ENCODE measurements at regions not wholly inside any gene's neighbourhood (a gene's known extent, or its start where the extent isn't known, plus 50 kb on each side); places are given as distances from the start of the nearest gene placed in this dataset.

- H3K9me3 ChIP-seq (ENCODE audit: low read depth, low read length, poor library complexity, severe bottlenecking), result no peaks in the 10 kb centered on the region
- BruUV-seq (replicated peaks), result no TSS peak
- POLR2A ChIA-PET (ENCODE audit: low non-redundant PET), result no interaction called here
- H3K4me1 ChIP-seq (ENCODE audit: insufficient read depth, low read length, poor library complexity, severe bottlenecking), result no peaks in the 10 kb centered on the region
- DNase-seq (ENCODE audit: low spot score), result no peak
- H3K27me3 ChIP-seq (replicated peaks; ENCODE audit: insufficient read depth, low read depth, low read length, poor library complexity), result no peaks in the 10 kb centered on the region
- no peaks in the 10 kb centered on the region for H3K36me3 ChIP-seq (ENCODE audit: insufficient read depth, low read length, poor library complexity, severe bottlenecking)
- H3K27ac ChIP-seq (ENCODE audit: low read depth, low read length, poor library complexity, severe bottlenecking), result no peak overlapping the region
- intact Hi-C loops (cut with micrococcal nuclease; ENCODE audit: unreplicated experiment), result no loop called here
- TF ChIP-seq EZH2 (IDR thresholded peaks at IDR 0.05; ENCODE audit: borderline replicate concordance, low read depth, low read length, poor library complexity, severe bottlenecking) (no peak), CTCF (conservative IDR thresholded peaks at IDR 0.05; ENCODE audit: low read depth, low read length) (no peak)
- H3K4me3 ChIP-seq (ENCODE audit: low read depth, low read length, poor library complexity, severe bottlenecking), result no peak overlapping the region
- CTCF ChIA-PET, result no interaction called here
These were observed 747.1 kb upstream of the ADGRB3 start for GRCh38 chr6:67887747-67888545.

GRCh38 chr6:67887419-67887746 lies 747.7 kb upstream of the ADGRB3 start:
- no TSS peak for BruUV-seq (replicated peaks)
- intact Hi-C loops (cut with micrococcal nuclease; ENCODE audit: unreplicated experiment), result no loop called here
- DNase-seq (ENCODE audit: low spot score), result no peak

GRCh38 chr6:67886840-67887292 lies 748.2 kb upstream of the ADGRB3 start:
- CTCF ChIA-PET, result no interaction called here
- POLR2A ChIA-PET (ENCODE audit: low non-redundant PET), result no interaction called here
- intact Hi-C loops (cut with micrococcal nuclease; ENCODE audit: unreplicated experiment), result no loop called here
- no TSS peak for BruUV-seq (replicated peaks)
- DNase-seq (ENCODE audit: low spot score), result no peak
- Histone ChIP-seq H3K36me3 (ENCODE audit: insufficient read depth, low read length, poor library complexity, severe bottlenecking) (no peaks in the 10 kb centered on the region), H3K9me3 (ENCODE audit: low read depth, low read length, poor library complexity, severe bottlenecking) (no peaks in the 10 kb centered on the region), H3K4me1 (ENCODE audit: insufficient read depth, low read length, poor library complexity, severe bottlenecking) (no peaks in the 10 kb centered on the region), H3K27ac (ENCODE audit: low read depth, low read length, poor library complexity, severe bottlenecking) (no peak overlapping the region), H3K4me3 (ENCODE audit: low read depth, low read length, poor library complexity, severe bottlenecking) (no peak overlapping the region), H3K27me3 (replicated peaks; ENCODE audit: insufficient read depth, low read depth, low read length, poor library complexity) (no peaks in the 10 kb centered on the region)
- TF ChIP-seq CTCF (conservative IDR thresholded peaks at IDR 0.05; ENCODE audit: low read depth, low read length) (no peak), EZH2 (IDR thresholded peaks at IDR 0.05; ENCODE audit: borderline replicate concordance, low read depth, low read length, poor library complexity, severe bottlenecking) (no peak)

More at GRCh38 chr6:67887419-67887746, 747.7 kb upstream of the ADGRB3 start:
- POLR2A ChIA-PET (ENCODE audit: low non-redundant PET), result no interaction called here
- no peaks in the 10 kb centered on the region for H3K36me3 ChIP-seq (ENCODE audit: insufficient read depth, low read length, poor library complexity, severe bottlenecking)
- no peak overlapping the region for H3K4me3 ChIP-seq (ENCODE audit: low read depth, low read length, poor library complexity, severe bottlenecking)
- no peak for TF ChIP-seq CTCF (conservative IDR thresholded peaks at IDR 0.05; ENCODE audit: low read depth, low read length)
- no peak for TF ChIP-seq EZH2 (IDR thresholded peaks at IDR 0.05; ENCODE audit: borderline replicate concordance, low read depth, low read length, poor library complexity, severe bottlenecking)
- H3K9me3 ChIP-seq (ENCODE audit: low read depth, low read length, poor library complexity, severe bottlenecking), result no peaks in the 10 kb centered on the region
- no peak overlapping the region for H3K27ac ChIP-seq (ENCODE audit: low read depth, low read length, poor library complexity, severe bottlenecking)
- no peaks in the 10 kb centered on the region for H3K4me1 ChIP-seq (ENCODE audit: insufficient read depth, low read length, poor library complexity, severe bottlenecking)
- CTCF ChIA-PET, result no interaction called here
- H3K27me3 ChIP-seq (replicated peaks; ENCODE audit: insufficient read depth, low read depth, low read length, poor library complexity), result no peaks in the 10 kb centered on the region

Data from A673 (cell line).